ENCODE measurements at regions not wholly inside any gene's neighbourhood (a gene's known extent, or its start where the extent isn't known, plus 50 kb on each side); places are given as distances from the start of the nearest gene placed in this dataset.
"Not testable (repeated sequence)": the region's sequence is repeated elsewhere in the genome, so short reads cannot be mapped to it uniquely, and the experiment has no call there.

- intact Hi-C loops (cut with DNase I), result no loop called here
- no peaks in the 10 kb centered on the region for H3K4me1 ChIP-seq
- no peaks in the 10 kb centered on the region for H3K9me3 ChIP-seq
- H3K36me3 ChIP-seq, result no peaks in the 10 kb centered on the region
- TF ChIP-seq CTCF (IDR thresholded peaks at IDR 0.05), result no peak
- H3K27ac ChIP-seq, result no peak overlapping the region
- 60 to 70% methylated on average over 5 of the region's 5 CpGs for WGBS, 2 donors
- DNase-seq (no peak), FAIRE-seq (no peak), ATAC-seq (peak in 2 of 4 donors; percentile 42 to 45)
- no peak overlapping the region for H3K4me3 ChIP-seq
- H3K27me3 ChIP-seq, result no peaks in the 10 kb centered on the region
Measured at GRCh38 chr3:71944482-71945065, 159.6 kb upstream of the PROK2 start.

GRCh38 chr3:71942432-71943187, 157.7 kb upstream of the PROK2 start:
- no peak overlapping the region for H3K4me3 ChIP-seq
- no peaks in the 10 kb centered on the region for H3K4me1 ChIP-seq
- WGBS, 2 donors, result 65 to 68% methylated on average over 9 of the region's 9 CpGs
- TF ChIP-seq CTCF (IDR thresholded peaks at IDR 0.05), result no peak
- no peaks in the 10 kb centered on the region for H3K27me3 ChIP-seq
- DNase-seq (no peak), ATAC-seq (no peak), FAIRE-seq (no peak)
- intact Hi-C loops (cut with DNase I), result no loop called here
- no peaks in the 10 kb centered on the region for H3K9me3 ChIP-seq
- H3K27ac ChIP-seq, result no peak overlapping the region
- no peaks in the 10 kb centered on the region for H3K36me3 ChIP-seq

- Histone ChIP-seq H3K9me3 (no peaks in the 10 kb centered on the region), H3K4me3 (no peak overlapping the region), H3K36me3 (no peaks in the 10 kb centered on the region), H3K27me3 (no peaks in the 10 kb centered on the region), H3K4me1 (no peaks in the 10 kb centered on the region), H3K27ac (no peak overlapping the region)
- intact Hi-C loops (cut with DNase I), result no loop called here
- WGBS, 2 donors, result 62 to 81% methylated on average over 1 of the region's 1 CpG
- no peak for FAIRE-seq
- no peak for ATAC-seq
- TF ChIP-seq CTCF (IDR thresholded peaks at IDR 0.05), result no peak
- no peak for DNase-seq
Measured at GRCh38 chr3:71940486-71940885, 155.5 kb upstream of the PROK2 start.

GRCh38 chr3:71938081-71938480, 153.1 kb upstream of the PROK2 start:
- DNase-seq; ATAC-seq; H3K27me3 ChIP-seq; H3K9me3 ChIP-seq; H3K27ac ChIP-seq; H3K4me3 ChIP-seq; H3K36me3 ChIP-seq; H3K4me1 ChIP-seq; intact Hi-C loops (cut with DNase I); FAIRE-seq: not testable (repeated sequence)
- 65 to 80% methylated on average over 3 of the region's 3 CpGs for WGBS, 2 donors

- no peak for TF ChIP-seq CTCF (IDR thresholded peaks at IDR 0.05)
- DNase-seq (no peak), ATAC-seq (no peak), FAIRE-seq (no peak)
- 87 to 91% methylated on average over 8 of the region's 8 CpGs for WGBS, 2 donors
- no peaks in the 10 kb centered on the region for H3K9me3 ChIP-seq
- H3K27me3 ChIP-seq, result no peaks in the 10 kb centered on the region
- no peak overlapping the region for H3K27ac ChIP-seq
- no peaks in the 10 kb centered on the region for H3K36me3 ChIP-seq
- no peak overlapping the region for H3K4me3 ChIP-seq
- intact Hi-C loops (cut with DNase I), result no loop called here
- H3K4me1 ChIP-seq, result no peaks in the 10 kb centered on the region
Measured at GRCh38 chr3:71936681-71937080, 151.7 kb upstream of the PROK2 start.
